Esophagus muscularis mucosa (tissue), 4 donors: ENCODE measurements at regions not wholly inside any gene's neighbourhood (a gene's known extent, or its start where the extent isn't known, plus 50 kb on each side); places are given as distances from the start of the nearest gene placed in this dataset.

Experiments used
- EP300 ChIP-seq: sonication (generic); formaldehyde crosslinking; IDR thresholded peaks from one replicate; pipeline ENCODE4 v1.6.1; 2017; ENCODE audit warnings: antibody characterized with exemption
- POLR2A ChIP-seq: fragments of 450-650 bp; IDR thresholded peaks from one replicate; pipeline ENCODE4 v1.6.1; 2017; ENCODE audit warnings: antibody characterized with exemption, moderate library complexity, mild to moderate bottlenecking, low read depth
- POLR2AphosphoS5 ChIP-seq, 2 donors: sonication (generic); formaldehyde crosslinking; IDR thresholded peaks; one replicate each; pipeline ENCODE4 v1.6.1; 2017; ENCODE audit warnings: antibody characterized with exemption in 2 of 2
- TF ChIP-seq, protein P1 (sequence below), 3 experiments: fragments of 200-600 bp in 2 of 3; fragments of 450-650 bp in 1 of 3; sonication (generic) in 2 of 3; IDR thresholded peaks; one replicate each; pipeline ENCODE4 v1.5.1; 2017 to 2019; ENCODE audit warnings: antibody characterized with exemption in 3 of 3, mild to moderate bottlenecking in 2 of 3, moderate library complexity in 1 of 3

DNA sequence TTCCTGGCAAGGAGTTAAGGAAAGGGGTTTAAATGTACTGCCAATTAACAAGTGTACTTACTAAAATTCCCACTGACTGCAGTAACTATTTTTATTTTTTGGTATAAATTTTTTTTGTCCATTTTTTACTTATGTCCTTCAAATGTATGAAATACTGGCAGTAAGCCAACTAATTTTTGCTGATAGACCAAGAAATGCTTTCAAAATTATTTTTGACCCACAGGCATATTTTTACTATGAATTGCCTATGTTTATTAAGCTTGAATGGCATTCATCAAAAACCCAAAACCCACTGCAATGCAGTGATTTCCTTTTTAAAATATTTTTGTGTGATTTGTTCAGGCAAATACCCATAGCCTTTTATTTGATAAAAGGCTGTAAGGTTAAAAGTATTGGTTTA is 560.1 kb downstream of the UTRN start:
- TF ChIP-seq, protein P1, sequence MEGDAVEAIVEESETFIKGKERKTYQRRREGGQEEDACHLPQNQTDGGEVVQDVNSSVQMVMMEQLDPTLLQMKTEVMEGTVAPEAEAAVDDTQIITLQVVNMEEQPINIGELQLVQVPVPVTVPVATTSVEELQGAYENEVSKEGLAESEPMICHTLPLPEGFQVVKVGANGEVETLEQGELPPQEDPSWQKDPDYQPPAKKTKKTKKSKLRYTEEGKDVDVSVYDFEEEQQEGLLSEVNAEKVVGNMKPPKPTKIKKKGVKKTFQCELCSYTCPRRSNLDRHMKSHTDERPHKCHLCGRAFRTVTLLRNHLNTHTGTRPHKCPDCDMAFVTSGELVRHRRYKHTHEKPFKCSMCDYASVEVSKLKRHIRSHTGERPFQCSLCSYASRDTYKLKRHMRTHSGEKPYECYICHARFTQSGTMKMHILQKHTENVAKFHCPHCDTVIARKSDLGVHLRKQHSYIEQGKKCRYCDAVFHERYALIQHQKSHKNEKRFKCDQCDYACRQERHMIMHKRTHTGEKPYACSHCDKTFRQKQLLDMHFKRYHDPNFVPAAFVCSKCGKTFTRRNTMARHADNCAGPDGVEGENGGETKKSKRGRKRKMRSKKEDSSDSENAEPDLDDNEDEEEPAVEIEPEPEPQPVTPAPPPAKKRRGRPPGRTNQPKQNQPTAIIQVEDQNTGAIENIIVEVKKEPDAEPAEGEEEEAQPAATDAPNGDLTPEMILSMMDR (IDR thresholded peaks at IDR 0.05) = no peak
- TF ChIP-seq POLR2A (no peak), EP300 (no peak), POLR2AphosphoS5 (IDR thresholded peaks at IDR 0.05) (no peak)
